GM18511 (cell line): ENCODE measurements at regions not wholly inside any gene's neighbourhood (a gene's known extent, or its start where the extent isn't known, plus 50 kb on each side); places are given as distances from the start of the nearest gene placed in this dataset.

Experiments used
- ATAC-seq: cut with Tn5 transposase; IDR thresholded peaks from one replicate; pipeline ENCODE4 v1.9.1; 2021; ENCODE audit warnings: mild to moderate bottlenecking, moderate library complexity; ENCODE audit not compliant: unreplicated experiment

- no peak for ATAC-seq
Measured at GRCh38 chr13:107518292-107518691, 697.0 kb downstream of the LIG4 start.

GRCh38 chr13:107516517-107516916 lies 698.8 kb downstream of the LIG4 start:
- ATAC-seq = no peak

GRCh38 chr13:107512551-107512950 lies 702.8 kb downstream of the LIG4 start:
- ATAC-seq = no peak

- no peak for ATAC-seq
Measured at GRCh38 chr13:107497661-107498060, 717.7 kb downstream of the LIG4 start.

- no peak for ATAC-seq
Measured at GRCh38 chr13:107493266-107493665, 722.1 kb downstream of the LIG4 start.

GRCh38 chr13:107482688-107483087 lies 732.6 kb downstream of the LIG4 start:
- no peak for ATAC-seq

GRCh38 chr13:107480130-107480529 lies 735.2 kb downstream of the LIG4 start:
- no peak for ATAC-seq

- no peak for ATAC-seq
Measured at GRCh38 chr13:107477772-107478379, 737.5 kb downstream of the LIG4 start.

- no peak for ATAC-seq
Measured at GRCh38 chr13:107475753-107476453, 739.4 kb downstream of the LIG4 start.

- no peak for ATAC-seq
Measured at GRCh38 chr13:107473253-107473652, 742.1 kb downstream of the LIG4 start.

- ATAC-seq = no peak
Measured at GRCh38 chr13:107466326-107467099, 748.8 kb downstream of the LIG4 start.

- ATAC-seq = no peak
Measured at GRCh38 chr13:107462501-107462900, 752.8 kb downstream of the LIG4 start.

- ATAC-seq = no peak
Measured at GRCh38 chr13:107461751-107462150, 753.6 kb downstream of the LIG4 start.

- no peak for ATAC-seq
Measured at GRCh38 chr13:107459430-107459829, 755.9 kb downstream of the LIG4 start.

- ATAC-seq = no peak
Measured at GRCh38 chr13:107458269-107458668, 757.1 kb downstream of the LIG4 start.

GRCh38 chr13:107457686-107458085 lies 757.6 kb downstream of the LIG4 start:
- no peak for ATAC-seq

GRCh38 chr13:107456431-107456830 lies 758.9 kb downstream of the LIG4 start:
- ATAC-seq = no peak

- ATAC-seq = no peak
Measured at GRCh38 chr13:107452833-107453232, 762.5 kb downstream of the LIG4 start.

- ATAC-seq = no peak
Measured at GRCh38 chr13:107450931-107451330, 764.4 kb downstream of the LIG4 start.

- no peak for ATAC-seq
Measured at GRCh38 chr13:107450431-107450830, 764.9 kb downstream of the LIG4 start.

- ATAC-seq = no peak
Measured at GRCh38 chr13:107447591-107447990, 767.7 kb downstream of the LIG4 start.

GRCh38 chr13:107441279-107441678 lies 774.1 kb downstream of the LIG4 start:
- no peak for ATAC-seq
